Keratinocyte (primary cell): ENCODE measurements at regions not wholly inside any gene's neighbourhood (a gene's known extent, or its start where the extent isn't known, plus 50 kb on each side); places are given as distances from the start of the nearest gene placed in this dataset.
A peak's percentile ranks its signal among the peaks of the same experiment; 100 is the strongest.

ENCODE experiments used
- DNase-seq: peaks from one replicate; pipeline ENCODE4 v3.0.0-alpha.2; 2011; ENCODE audit warnings: low read depth, missing footprints, low spot score
- FAIRE-seq: peaks from 2 replicates; lab custom pipeline; 2011; peaks lifted over from hg19 to GRCh38; lab: Jason Lieb, UNC
- H2AFZ ChIP-seq: 2 replicates; pipeline ENCODE4 v1.6.0; 2012; ENCODE audit warnings: low read length, control low read depth, inconsistent platforms; ENCODE audit not compliant: control insufficient read depth
- H3K27ac ChIP-seq: 2 replicates; pipeline ENCODE4 v1.5.1; 2011; ENCODE audit warnings: low read length; ENCODE audit not compliant: control insufficient read depth, insufficient read depth
- H3K27me3 ChIP-seq: 3 replicates; pipeline ENCODE4 v1.6.0; 2011; ENCODE audit warnings: low read length; ENCODE audit not compliant: control insufficient read depth, insufficient read depth; ENCODE audit errors: extremely low read depth
- H3K36me3 ChIP-seq, 2 experiments: 2 replicates in 1 of 2; 3 replicates in 1 of 2; pipeline ENCODE4 v1.5.1; 2011; ENCODE audit warnings: low read length in 2 of 2, mild to moderate bottlenecking in 1 of 2; ENCODE audit not compliant: control insufficient read depth in 2 of 2, insufficient read depth in 2 of 2; ENCODE audit errors: extremely low read depth in 1 of 2
- H3K4me1 ChIP-seq: 3 replicates; pipeline ENCODE4 v1.5.1; 2011; ENCODE audit warnings: low read length; ENCODE audit not compliant: control insufficient read depth, insufficient read depth; ENCODE audit errors: extremely low read depth
- H3K4me2 ChIP-seq: 3 replicates; pipeline ENCODE4 v1.6.0; 2011; ENCODE audit warnings: low read depth, low read length; ENCODE audit not compliant: control insufficient read depth, insufficient read depth; ENCODE audit errors: extremely low read depth
- H3K4me3 ChIP-seq, 3 experiments: fragments of 200-600 bp in 1 of 3; sonication (generic) in 1 of 3; 2 replicates in 2 of 3; 3 replicates in 1 of 3; pipeline ENCODE4 v1.5.1; 2011 to 2016; ENCODE audit warnings: low read length in 3 of 3, mild to moderate bottlenecking in 3 of 3, control low read depth in 2 of 3, inconsistent platforms in 1 of 3, low read depth in 1 of 3, mixed read lengths in 1 of 3, mixed run types in 1 of 3, moderate library complexity in 1 of 3; ENCODE audit not compliant: control insufficient read depth in 2 of 3, insufficient read depth in 2 of 3; ENCODE audit errors: extremely low read depth in 1 of 3
- H3K79me2 ChIP-seq: 2 replicates; pipeline ENCODE4 v1.6.0; 2012; ENCODE audit warnings: low read length; ENCODE audit not compliant: control insufficient read depth, insufficient read depth
- H3K9ac ChIP-seq: 3 replicates; pipeline ENCODE4 v1.6.0; 2011; ENCODE audit warnings: low read length; ENCODE audit not compliant: control insufficient read depth, insufficient read depth; ENCODE audit errors: extremely low read depth
- H3K9me1 ChIP-seq: 3 replicates; pipeline ENCODE4 v1.6.0; 2011; ENCODE audit warnings: low read length; ENCODE audit not compliant: control insufficient read depth, insufficient read depth; ENCODE audit errors: extremely low read depth
- H3K9me3 ChIP-seq: 2 replicates; pipeline ENCODE4 v1.5.1; 2012; ENCODE audit warnings: low read depth, low read length; ENCODE audit not compliant: control insufficient read depth
- H4K20me1 ChIP-seq: 3 replicates; pipeline ENCODE4 v1.6.0; 2011; ENCODE audit warnings: low read length; ENCODE audit not compliant: control insufficient read depth, insufficient read depth; ENCODE audit errors: extremely low read depth
- CTCF ChIP-seq, 3 experiments: IDR thresholded peaks in 1 of 3; conservative IDR thresholded peaks in 1 of 3; optimal IDR thresholded peaks in 1 of 3; 2 replicates in 2 of 3; 3 replicates in 1 of 3; pipeline versions ENCODE3 to v1.5.1; 2011; ENCODE audit warnings: low read length in 3 of 3, mild to moderate bottlenecking in 3 of 3, moderate library complexity in 2 of 3, control low read depth in 1 of 3, inconsistent platforms in 1 of 3; ENCODE audit not compliant: insufficient read depth in 2 of 3; ENCODE audit errors: extremely low read depth in 1 of 3
- EZH2 ChIP-seq: IDR thresholded peaks from one replicate; pipeline ENCODE4 v1.6.1; 2012; ENCODE audit warnings: inconsistent platforms, mild to moderate bottlenecking, low read length, moderate library complexity
- dilution Hi-C: fragments of 300-500 bp; cut with MboI; formaldehyde crosslinking; loops from one replicate; pipeline ENCODE4 v1.7.0; 2020; ENCODE audit warnings: low sequenced_read_pairs; ENCODE audit not compliant: extremely low pct_ligation_motif_present

- no peak overlapping the region for H3K9ac ChIP-seq
- no peaks in the 10 kb centered on the region for H3K9me1 ChIP-seq
- DNase-seq = no peak
- no peak overlapping the region for H3K4me3 ChIP-seq
- no peaks in the 10 kb centered on the region for H3K9me3 ChIP-seq
- TF ChIP-seq CTCF (optimal IDR thresholded peaks at IDR 0.05 in 1 of 3, IDR thresholded peaks at IDR 0.05 in 1 of 3, conservative IDR thresholded peaks at IDR 0.05 in 1 of 3; ENCODE audit: extremely low read depth in 1 of 3, insufficient read depth in 2 of 3, low read length in 3 of 3) (no peak), EZH2 (no peak)
- H3K36me3 ChIP-seq = no peaks in the 10 kb centered on the region
- no peaks in the 10 kb centered on the region for H3K79me2 ChIP-seq
- H4K20me1 ChIP-seq = no peaks in the 10 kb centered on the region
- dilution Hi-C loops = no loop called here
- peaks cover 2% of the 10 kb centered on the region for H3K4me1 ChIP-seq
- no peak for FAIRE-seq
- H2AFZ ChIP-seq = no peak overlapping the region
- H3K4me2 ChIP-seq = no peak overlapping the region
- peaks cover 3% of the 10 kb centered on the region for H3K27me3 ChIP-seq
- H3K27ac ChIP-seq = no peak overlapping the region
These were observed 124.3 kb upstream of the UMPS start for GRCh38 chr3:124605781-124606579.

GRCh38 chr3:124607163-124607562 lies 123.1 kb upstream of the UMPS start:
- dilution Hi-C loops = no loop called here
- H4K20me1 ChIP-seq = no peaks in the 10 kb centered on the region
- H3K4me3 ChIP-seq = no peak overlapping the region
- FAIRE-seq (peak; percentile 32), DNase-seq (peak; percentile 7)
- H3K79me2 ChIP-seq = no peaks in the 10 kb centered on the region
- H3K27me3 ChIP-seq = peaks cover 2% of the 10 kb centered on the region
- H3K4me1 ChIP-seq = peaks cover 2% of the 10 kb centered on the region
- TF ChIP-seq EZH2 (no peak), CTCF (optimal IDR thresholded peaks at IDR 0.05 in 1 of 3, IDR thresholded peaks at IDR 0.05 in 1 of 3, conservative IDR thresholded peaks at IDR 0.05 in 1 of 3; ENCODE audit: extremely low read depth in 1 of 3, insufficient read depth in 2 of 3, low read length in 3 of 3) (no peak)
- H3K36me3 ChIP-seq = no peaks in the 10 kb centered on the region
- H3K27ac ChIP-seq = no peak overlapping the region
- no peak overlapping the region for H2AFZ ChIP-seq
- no peak overlapping the region for H3K4me2 ChIP-seq
- no peaks in the 10 kb centered on the region for H3K9me3 ChIP-seq
- no peak overlapping the region for H3K9ac ChIP-seq
- no peaks in the 10 kb centered on the region for H3K9me1 ChIP-seq
